Smooth muscle cell (in vitro differentiated cells): ENCODE measurements at regions not wholly inside any gene's neighbourhood (a gene's known extent, or its start where the extent isn't known, plus 50 kb on each side); places are given as distances from the start of the nearest gene placed in this dataset.
"Not testable (repeated sequence)": the region's sequence is repeated elsewhere in the genome, so short reads cannot be mapped to it uniquely, and the experiment has no call there.

Experiments used
- DNase-seq: peaks from one replicate; lab custom pipeline; 2025; ENCODE audit not compliant: unreplicated experiment; lab: John Stamatoyannopoulos, UW
- H2AFZ ChIP-seq: fragments of 200-600 bp; sonication (generic); 2 replicates; pipeline ENCODE4 v1.6.0; 2016; ENCODE audit warnings: antibody characterized with exemption, low read depth, mild to moderate bottlenecking
- H3F3A ChIP-seq: fragments of 200-600 bp; sonication (generic); 2 replicates; pipeline ENCODE4 v1.6.0; 2017; ENCODE audit warnings: antibody characterized with exemption, low read depth
- H3K27ac ChIP-seq: fragments of 200-600 bp; sonication (generic); 2 replicates; pipeline ENCODE4 v1.5.1; 2016; ENCODE audit warnings: low read depth, mild to moderate bottlenecking
- H3K27me3 ChIP-seq: fragments of 200-600 bp; sonication (generic); 2 replicates; pipeline ENCODE4 v1.6.1; 2016; ENCODE audit warnings: low read depth, mild to moderate bottlenecking
- H3K36me3 ChIP-seq: fragments of 200-600 bp; sonication (generic); 2 replicates; pipeline ENCODE4 v1.5.1; 2016; ENCODE audit warnings: low read depth
- H3K4me1 ChIP-seq: fragments of 200-600 bp; sonication (generic); 2 replicates; pipeline ENCODE4 v1.5.1; 2016; ENCODE audit warnings: low read depth
- H3K4me2 ChIP-seq: fragments of 200-600 bp; sonication (generic); 2 replicates; pipeline ENCODE4 v1.6.0; 2016; ENCODE audit warnings: mild to moderate bottlenecking
- H3K4me3 ChIP-seq: fragments of 200-600 bp; sonication (generic); 2 replicates; pipeline ENCODE4 v1.5.1; 2016; ENCODE audit warnings: mild to moderate bottlenecking
- H3K79me2 ChIP-seq: fragments of 200-600 bp; sonication (generic); 2 replicates; pipeline ENCODE4 v1.6.0; 2016; ENCODE audit warnings: low read depth, mild to moderate bottlenecking
- H3K9ac ChIP-seq: fragments of 200-600 bp; sonication (generic); 2 replicates; pipeline ENCODE4 v1.6.0; 2016; ENCODE audit warnings: low read depth
- H3K9me3 ChIP-seq: fragments of 200-600 bp; sonication (generic); replicated peaks from 2 replicates; pipeline ENCODE4 v1.5.1; 2016; ENCODE audit warnings: low read depth
- H4K20me1 ChIP-seq: fragments of 200-600 bp; sonication (generic); 2 replicates; pipeline ENCODE4 v1.6.0; 2016; ENCODE audit warnings: low read depth
- CTCF ChIP-seq: fragments of 200-600 bp; sonication (generic); IDR thresholded peaks from 2 replicates; pipeline ENCODE4 v1.5.1; 2017; ENCODE audit warnings: borderline replicate concordance, mild to moderate bottlenecking, antibody characterized with exemption; ENCODE audit not compliant: insufficient read depth, poor library complexity, severe bottlenecking
- WGBS: methylation state at CpG from one replicate; pipeline ENCODE4 v1.1.7; 2016; ENCODE audit warnings: low lambda C conversion rate; 5-methylcytosine and 5-hydroxymethylcytosine counted together

- Histone ChIP-seq H3K36me3 (no peaks in the 10 kb centered on the region), H3K4me3 (no peak overlapping the region), H3F3A (no peaks in the 10 kb centered on the region), H2AFZ (no peak overlapping the region), H3K9ac (no peak overlapping the region), H3K4me2 (no peak overlapping the region), H3K79me2 (no peaks in the 10 kb centered on the region), H3K27ac (no peak overlapping the region), H3K27me3 (no peaks in the 10 kb centered on the region), H3K4me1 (no peaks in the 10 kb centered on the region), H3K9me3 (no peaks in the 10 kb centered on the region), H4K20me1 (no peaks in the 10 kb centered on the region)
- WGBS = 70% methylated on average over 3 of the region's 3 CpGs
- no peak for DNase-seq
- TF ChIP-seq CTCF = no peak
These were observed 1847.9 kb upstream of the ACO1 start for GRCh38 chr9:30536494-30536893.

GRCh38 chr9:30539696-30540095 is 1844.7 kb upstream of the ACO1 start:
- not testable (repeated sequence) for H3K27ac ChIP-seq, H3K9me3 ChIP-seq, H3K4me1 ChIP-seq, H3K79me2 ChIP-seq, H3K4me3 ChIP-seq, H3K27me3 ChIP-seq, H3K9ac ChIP-seq, H2AFZ ChIP-seq, DNase-seq, H3F3A ChIP-seq, H3K36me3 ChIP-seq, H3K4me2 ChIP-seq, H4K20me1 ChIP-seq
- 73% methylated on average over 10 of the region's 15 CpGs for WGBS

- no peak for DNase-seq
- TF ChIP-seq CTCF = no peak
- 97% methylated on average over 28 of the region's 28 CpGs for WGBS
These were observed 1809.9 kb upstream of the ACO1 start for GRCh38 chr9:30574355-30575151.

GRCh38 chr9:30575218-30575617 is 1809.2 kb upstream of the ACO1 start:
- WGBS = 95% methylated on average over 16 of the region's 16 CpGs
- H3K4me3 ChIP-seq = no peak overlapping the region
- TF ChIP-seq CTCF = no peak
- no peaks in the 10 kb centered on the region for H3F3A ChIP-seq
- no peaks in the 10 kb centered on the region for H3K36me3 ChIP-seq
- no peak for DNase-seq
- no peak overlapping the region for H2AFZ ChIP-seq
- no peaks in the 10 kb centered on the region for H4K20me1 ChIP-seq
- H3K27ac ChIP-seq = no peak overlapping the region
- H3K9ac ChIP-seq = no peak overlapping the region
- no peaks in the 10 kb centered on the region for H3K27me3 ChIP-seq
- H3K4me2 ChIP-seq = no peak overlapping the region
- H3K4me1 ChIP-seq = no peaks in the 10 kb centered on the region
- H3K9me3 ChIP-seq = no peaks in the 10 kb centered on the region
- no peaks in the 10 kb centered on the region for H3K79me2 ChIP-seq

More at GRCh38 chr9:30574355-30575151, 1809.9 kb upstream of the ACO1 start:
- Histone ChIP-seq H3K27ac (no peak overlapping the region), H2AFZ (no peak overlapping the region), H3F3A (no peaks in the 10 kb centered on the region), H3K79me2 (no peaks in the 10 kb centered on the region), H3K9me3 (no peaks in the 10 kb centered on the region), H3K4me2 (no peak overlapping the region), H3K9ac (no peak overlapping the region), H3K27me3 (no peaks in the 10 kb centered on the region), H4K20me1 (no peaks in the 10 kb centered on the region), H3K36me3 (no peaks in the 10 kb centered on the region), H3K4me3 (no peak overlapping the region), H3K4me1 (no peaks in the 10 kb centered on the region)
